Ishikawa (cell line): ENCODE measurements at regions not wholly inside any gene's neighbourhood (a gene's known extent, or its start where the extent isn't known, plus 50 kb on each side); places are given as distances from the start of the nearest gene placed in this dataset.

Experiments used
- CEBPB ChIP-seq: IDR thresholded peaks from 2 replicates; pipeline ENCODE4 v1.6.1; 2012
- CREB1 ChIP-seq: IDR thresholded peaks from 2 replicates; pipeline ENCODE4 v1.6.1; 2012; ENCODE audit warnings: low read depth
- EGR1 ChIP-seq: IDR thresholded peaks from 2 replicates; pipeline ENCODE4 v1.6.1; 2012
- EP300 ChIP-seq: IDR thresholded peaks from 2 replicates; pipeline ENCODE4 v1.6.1; 2012; ENCODE audit warnings: borderline replicate concordance
- FOXM1 ChIP-seq: IDR thresholded peaks from 2 replicates; pipeline ENCODE4 v1.6.1; 2012; ENCODE audit warnings: low read depth, borderline replicate concordance
- NFIC ChIP-seq: IDR thresholded peaks from 2 replicates; pipeline ENCODE4 v1.6.1; 2012
- RAD21 ChIP-seq: IDR thresholded peaks from 2 replicates; pipeline ENCODE4 v1.6.1; 2012; ENCODE audit warnings: low read depth
- TAF1 ChIP-seq: IDR thresholded peaks from 2 replicates; pipeline ENCODE4 v1.6.1; 2012; ENCODE audit warnings: low read depth, mild to moderate bottlenecking
- TCF12 ChIP-seq: IDR thresholded peaks from 2 replicates; pipeline ENCODE4 v1.6.1; 2012; ENCODE audit warnings: low read depth
- TEAD4 ChIP-seq: IDR thresholded peaks from 2 replicates; pipeline ENCODE4 v1.6.1; 2012
- YY1 ChIP-seq: IDR thresholded peaks from 2 replicates; pipeline ENCODE4 v1.6.1; 2012; ENCODE audit warnings: low read depth
- ZBTB7A ChIP-seq: IDR thresholded peaks from 2 replicates; pipeline ENCODE4 v1.6.1; 2012; ENCODE audit warnings: low read depth
- TF ChIP-seq, protein P1 (sequence below): IDR thresholded peaks from 2 replicates; pipeline ENCODE4 v1.6.1; 2012
- TF ChIP-seq, protein P2 (sequence below): IDR thresholded peaks from 2 replicates; pipeline ENCODE4 v1.6.1; 2012; ENCODE audit warnings: low read depth, mild to moderate bottlenecking
- TF ChIP-seq, protein P3 (sequence below): IDR thresholded peaks from 2 replicates; pipeline ENCODE4 v1.6.1; 2012

DNA sequence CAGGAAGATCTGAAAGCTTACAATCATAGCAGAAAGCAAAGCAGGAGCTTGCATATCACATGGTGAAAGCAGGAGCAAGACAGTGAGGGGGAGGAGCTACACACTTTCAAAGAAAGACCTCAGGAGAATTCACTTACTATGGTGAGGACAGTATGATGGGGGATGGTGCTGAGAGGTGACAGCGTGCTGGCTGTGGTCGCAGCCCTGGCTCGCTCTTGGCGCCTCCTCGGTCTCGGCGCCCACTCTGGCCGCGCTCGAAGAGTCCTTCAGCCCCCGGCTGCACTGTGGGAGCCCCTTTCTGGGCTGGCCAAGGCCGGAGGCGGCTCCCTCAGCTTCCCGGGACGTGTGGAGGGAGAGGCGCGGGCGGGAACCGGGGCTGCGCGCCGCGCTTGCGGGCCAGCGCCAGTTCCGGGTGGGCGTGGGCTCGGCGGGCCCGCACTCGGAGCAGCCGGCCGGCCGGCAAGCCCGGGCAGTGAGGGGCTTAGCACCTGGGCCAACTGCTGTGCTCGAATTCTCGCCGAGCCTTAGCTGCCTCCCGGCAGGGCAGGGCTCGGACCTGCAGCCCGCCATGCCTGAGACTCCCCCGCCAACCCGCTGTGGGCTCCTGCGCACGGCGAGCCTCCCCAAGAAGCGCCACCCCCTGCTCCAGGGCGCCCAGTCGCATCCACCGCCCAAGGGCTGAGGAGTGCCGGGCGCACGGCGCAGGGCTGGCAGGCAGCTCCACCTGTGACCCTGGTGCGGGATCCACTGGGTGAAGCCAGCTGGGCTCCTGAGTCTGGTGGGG is 131.9 kb upstream of the SPATS2L start:
- no peak for TF ChIP-seq TEAD4

DNA sequence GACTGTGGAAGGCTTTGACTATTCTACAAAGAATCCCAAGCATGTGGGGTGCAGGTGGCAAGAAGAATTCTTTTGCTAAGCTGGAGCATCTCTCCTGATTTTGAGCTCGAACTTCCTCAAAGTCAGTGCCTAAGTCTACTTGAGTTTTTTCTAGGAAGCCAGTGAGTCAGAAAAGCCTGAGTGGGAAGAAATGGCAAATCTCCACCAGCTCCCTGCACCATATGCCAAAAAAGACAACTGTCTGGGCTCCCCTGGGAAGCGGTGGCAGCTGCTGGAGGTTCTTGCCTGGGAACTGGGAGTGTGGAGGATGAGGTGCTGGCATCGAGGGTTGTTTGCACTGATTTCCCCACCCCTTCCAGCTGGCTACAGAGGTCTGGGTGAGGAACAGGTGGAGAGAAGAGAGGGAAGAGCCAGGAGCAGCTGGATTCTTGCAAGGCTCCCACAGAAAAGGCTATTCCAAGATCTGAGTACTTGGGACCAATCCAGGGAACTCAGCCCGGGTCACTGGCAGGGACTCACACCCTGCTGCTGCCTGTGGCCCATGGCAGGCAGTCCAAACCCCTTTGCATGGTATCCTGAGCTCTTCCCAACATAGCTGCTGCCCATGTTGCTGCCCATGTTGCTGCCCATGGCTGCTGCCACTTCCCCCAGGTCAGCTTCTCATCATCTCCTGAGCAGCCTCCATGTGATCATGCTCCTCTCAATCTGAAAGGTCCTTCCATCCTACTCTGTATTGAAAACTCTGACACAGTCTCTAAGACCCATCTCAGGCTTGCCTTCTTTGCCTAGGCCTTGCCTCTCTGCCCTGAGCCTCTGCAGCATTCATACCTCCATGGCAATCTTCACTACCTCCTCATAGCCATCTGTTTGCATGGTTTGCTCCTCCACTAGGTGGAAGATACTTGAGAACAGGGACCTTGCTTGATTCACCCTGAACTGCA is 128.3 kb upstream of the SPATS2L start:
- no peak for TF ChIP-seq FOXM1
- TF ChIP-seq CREB1: no peak
- TF ChIP-seq EGR1: no peak
- TF ChIP-seq, protein P1, sequence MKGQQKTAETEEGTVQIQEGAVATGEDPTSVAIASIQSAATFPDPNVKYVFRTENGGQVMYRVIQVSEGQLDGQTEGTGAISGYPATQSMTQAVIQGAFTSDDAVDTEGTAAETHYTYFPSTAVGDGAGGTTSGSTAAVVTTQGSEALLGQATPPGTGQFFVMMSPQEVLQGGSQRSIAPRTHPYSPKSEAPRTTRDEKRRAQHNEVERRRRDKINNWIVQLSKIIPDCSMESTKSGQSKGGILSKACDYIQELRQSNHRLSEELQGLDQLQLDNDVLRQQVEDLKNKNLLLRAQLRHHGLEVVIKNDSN: no peak
- no peak for TF ChIP-seq TEAD4
- no peak for TF ChIP-seq TCF12
- no peak for TF ChIP-seq CEBPB
- TF ChIP-seq, protein P2, sequence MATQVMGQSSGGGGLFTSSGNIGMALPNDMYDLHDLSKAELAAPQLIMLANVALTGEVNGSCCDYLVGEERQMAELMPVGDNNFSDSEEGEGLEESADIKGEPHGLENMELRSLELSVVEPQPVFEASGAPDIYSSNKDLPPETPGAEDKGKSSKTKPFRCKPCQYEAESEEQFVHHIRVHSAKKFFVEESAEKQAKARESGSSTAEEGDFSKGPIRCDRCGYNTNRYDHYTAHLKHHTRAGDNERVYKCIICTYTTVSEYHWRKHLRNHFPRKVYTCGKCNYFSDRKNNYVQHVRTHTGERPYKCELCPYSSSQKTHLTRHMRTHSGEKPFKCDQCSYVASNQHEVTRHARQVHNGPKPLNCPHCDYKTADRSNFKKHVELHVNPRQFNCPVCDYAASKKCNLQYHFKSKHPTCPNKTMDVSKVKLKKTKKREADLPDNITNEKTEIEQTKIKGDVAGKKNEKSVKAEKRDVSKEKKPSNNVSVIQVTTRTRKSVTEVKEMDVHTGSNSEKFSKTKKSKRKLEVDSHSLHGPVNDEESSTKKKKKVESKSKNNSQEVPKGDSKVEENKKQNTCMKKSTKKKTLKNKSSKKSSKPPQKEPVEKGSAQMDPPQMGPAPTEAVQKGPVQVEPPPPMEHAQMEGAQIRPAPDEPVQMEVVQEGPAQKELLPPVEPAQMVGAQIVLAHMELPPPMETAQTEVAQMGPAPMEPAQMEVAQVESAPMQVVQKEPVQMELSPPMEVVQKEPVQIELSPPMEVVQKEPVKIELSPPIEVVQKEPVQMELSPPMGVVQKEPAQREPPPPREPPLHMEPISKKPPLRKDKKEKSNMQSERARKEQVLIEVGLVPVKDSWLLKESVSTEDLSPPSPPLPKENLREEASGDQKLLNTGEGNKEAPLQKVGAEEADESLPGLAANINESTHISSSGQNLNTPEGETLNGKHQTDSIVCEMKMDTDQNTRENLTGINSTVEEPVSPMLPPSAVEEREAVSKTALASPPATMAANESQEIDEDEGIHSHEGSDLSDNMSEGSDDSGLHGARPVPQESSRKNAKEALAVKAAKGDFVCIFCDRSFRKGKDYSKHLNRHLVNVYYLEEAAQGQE: no peak
- TF ChIP-seq YY1: no peak
- TF ChIP-seq, protein P3, sequence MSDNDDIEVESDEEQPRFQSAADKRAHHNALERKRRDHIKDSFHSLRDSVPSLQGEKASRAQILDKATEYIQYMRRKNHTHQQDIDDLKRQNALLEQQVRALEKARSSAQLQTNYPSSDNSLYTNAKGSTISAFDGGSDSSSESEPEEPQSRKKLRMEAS: no peak
- no peak for TF ChIP-seq NFIC
- TF ChIP-seq ZBTB7A: no peak
- no peak for TF ChIP-seq RAD21
- TF ChIP-seq EP300: no peak

DNA sequence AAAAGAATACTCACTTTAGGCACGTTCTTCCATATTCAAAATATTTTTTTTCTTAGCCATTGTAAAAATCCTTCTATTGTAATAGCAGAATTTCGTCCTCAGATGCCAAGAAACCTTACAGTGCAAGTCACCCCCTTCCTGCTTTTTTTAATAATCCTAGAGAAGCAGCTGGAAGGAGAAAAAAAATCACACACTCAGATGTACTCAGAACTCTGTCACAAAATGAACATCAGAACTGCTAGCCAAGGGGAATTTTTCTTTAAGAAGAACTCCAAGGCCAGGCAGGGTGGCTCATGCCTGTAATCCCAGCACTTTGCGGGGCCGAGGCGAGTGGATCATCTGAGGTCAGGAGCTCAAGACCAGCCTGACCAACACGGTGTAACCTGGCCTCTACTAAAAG is 127.3 kb upstream of the SPATS2L start:
- TF ChIP-seq TEAD4 (no peak), EP300 (no peak), CREB1 (no peak), TAF1 (no peak), ZBTB7A (no peak), NFIC (no peak), FOXM1 (no peak), CEBPB (no peak), EGR1 (no peak), RAD21 (no peak), TCF12 (no peak), YY1 (no peak)
- TF ChIP-seq, protein P2: no peak
- TF ChIP-seq, protein P1: no peak
- TF ChIP-seq, protein P3: no peak

DNA sequence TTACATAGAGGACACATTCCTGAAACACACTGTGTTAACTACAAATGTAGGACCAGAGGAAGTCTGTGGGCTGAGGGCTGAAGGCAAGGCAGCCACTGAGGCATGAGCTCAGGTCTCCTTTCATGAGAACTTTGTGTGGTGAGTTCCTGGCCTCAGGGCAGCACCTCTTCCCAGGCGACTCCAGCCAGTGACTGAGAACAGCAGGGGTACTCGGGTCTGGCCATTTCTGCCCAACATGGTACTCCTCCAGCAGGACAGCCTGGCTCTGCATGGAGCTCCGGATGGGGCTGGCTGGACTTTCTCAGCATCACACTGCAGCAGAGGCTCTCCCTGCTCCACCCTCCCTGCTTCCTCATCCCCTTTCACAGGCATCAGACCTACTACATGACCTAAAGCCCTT is 125.5 kb upstream of the SPATS2L start:
- TF ChIP-seq YY1 (no peak), CEBPB (no peak), RAD21 (no peak), EP300 (no peak), TAF1 (no peak), FOXM1 (no peak), TEAD4 (no peak), EGR1 (no peak), CREB1 (no peak), ZBTB7A (no peak), TCF12 (no peak), NFIC (no peak)
- TF ChIP-seq, protein P2: no peak
- TF ChIP-seq, protein P3: no peak
- TF ChIP-seq, protein P1: no peak
